ENCODE measurements at regions not wholly inside any gene's neighbourhood (a gene's known extent, or its start where the extent isn't known, plus 50 kb on each side); places are given as distances from the start of the nearest gene placed in this dataset.
"Not testable (repeated sequence)": the region's sequence is repeated elsewhere in the genome, so short reads cannot be mapped to it uniquely, and the experiment has no call there.

DNA sequence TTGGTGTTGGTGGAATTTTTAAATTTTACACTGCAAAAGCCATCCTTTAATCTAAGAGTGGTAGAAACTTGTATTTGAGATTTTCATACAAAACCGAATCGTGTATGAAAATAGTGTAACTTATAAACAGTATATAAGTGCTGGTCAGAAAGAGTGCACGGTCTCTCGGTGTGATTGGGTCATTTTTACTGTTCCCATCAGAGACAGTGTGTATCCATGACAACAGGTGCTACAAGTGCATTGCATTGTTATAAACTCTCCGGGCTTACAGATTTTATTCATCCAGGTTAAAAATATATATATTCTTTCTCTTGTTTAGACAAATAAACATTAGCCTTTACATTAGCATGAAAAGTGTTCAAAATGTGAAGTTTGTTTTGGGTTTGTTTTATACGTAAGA, 721.9 kb downstream of the METTL4 start:
- DNase-seq (ENCODE audit: low read depth) = no peak
- TF ChIP-seq, protein P1, sequence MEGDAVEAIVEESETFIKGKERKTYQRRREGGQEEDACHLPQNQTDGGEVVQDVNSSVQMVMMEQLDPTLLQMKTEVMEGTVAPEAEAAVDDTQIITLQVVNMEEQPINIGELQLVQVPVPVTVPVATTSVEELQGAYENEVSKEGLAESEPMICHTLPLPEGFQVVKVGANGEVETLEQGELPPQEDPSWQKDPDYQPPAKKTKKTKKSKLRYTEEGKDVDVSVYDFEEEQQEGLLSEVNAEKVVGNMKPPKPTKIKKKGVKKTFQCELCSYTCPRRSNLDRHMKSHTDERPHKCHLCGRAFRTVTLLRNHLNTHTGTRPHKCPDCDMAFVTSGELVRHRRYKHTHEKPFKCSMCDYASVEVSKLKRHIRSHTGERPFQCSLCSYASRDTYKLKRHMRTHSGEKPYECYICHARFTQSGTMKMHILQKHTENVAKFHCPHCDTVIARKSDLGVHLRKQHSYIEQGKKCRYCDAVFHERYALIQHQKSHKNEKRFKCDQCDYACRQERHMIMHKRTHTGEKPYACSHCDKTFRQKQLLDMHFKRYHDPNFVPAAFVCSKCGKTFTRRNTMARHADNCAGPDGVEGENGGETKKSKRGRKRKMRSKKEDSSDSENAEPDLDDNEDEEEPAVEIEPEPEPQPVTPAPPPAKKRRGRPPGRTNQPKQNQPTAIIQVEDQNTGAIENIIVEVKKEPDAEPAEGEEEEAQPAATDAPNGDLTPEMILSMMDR (IDR thresholded peaks at IDR 0.05; ENCODE audit: control insufficient read depth, extremely low read depth, insufficient read depth) = no peak
- H3K4me3 ChIP-seq (ENCODE audit: low read depth, low read length) = no peak overlapping the region

DNA sequence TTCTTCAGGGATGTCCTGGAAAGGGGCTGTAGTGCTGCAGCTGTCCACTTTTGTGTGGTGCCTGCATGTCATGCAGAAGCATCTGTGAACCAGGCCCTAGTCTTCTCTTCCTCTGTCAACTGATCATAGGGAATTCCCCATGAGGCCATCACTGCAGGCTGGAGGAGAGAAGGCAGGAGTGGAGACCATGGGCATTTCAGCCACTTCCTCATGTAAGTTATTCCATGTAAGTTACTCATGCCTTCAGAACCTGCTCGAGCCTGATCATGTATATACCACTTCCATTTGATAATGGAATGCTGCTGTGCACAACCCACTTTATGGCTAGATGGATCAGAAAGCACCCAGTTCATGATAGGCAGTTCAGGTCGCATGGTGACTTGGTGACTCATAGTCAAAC, 714.0 kb downstream of the METTL4 start:
- DNase-seq (ENCODE audit: low read depth) = not testable (repeated sequence)

DNA sequence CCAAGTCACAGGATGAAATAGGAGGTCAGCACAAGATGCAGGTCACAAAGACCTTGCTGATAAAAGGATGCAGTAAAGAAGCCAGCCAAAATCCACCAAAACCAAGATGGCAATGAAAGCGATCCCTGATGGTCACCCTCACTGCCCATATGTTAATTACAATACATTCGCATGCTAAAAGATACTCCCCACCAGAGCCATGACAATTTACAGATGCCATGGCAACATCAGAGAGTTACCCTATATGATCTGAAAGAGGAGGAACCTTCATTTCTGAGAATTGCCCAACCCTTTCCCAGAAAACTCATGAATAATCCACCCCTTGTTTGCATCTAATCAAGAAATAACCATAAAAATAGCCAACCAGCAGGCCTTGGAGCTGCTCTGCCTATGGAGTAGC, 709.8 kb downstream of the METTL4 start:
- no peak overlapping the region for H3K4me3 ChIP-seq (ENCODE audit: low read depth, low read length)
- DNase-seq (ENCODE audit: low read depth) = no peak
- TF ChIP-seq, protein P1 (IDR thresholded peaks at IDR 0.05; ENCODE audit: control insufficient read depth, extremely low read depth, insufficient read depth) = no peak

More for the DNA sequence above, 714.0 kb downstream of the METTL4 start:
- H3K4me3 ChIP-seq (ENCODE audit: low read depth, low read length) = not testable (repeated sequence)

DNA sequence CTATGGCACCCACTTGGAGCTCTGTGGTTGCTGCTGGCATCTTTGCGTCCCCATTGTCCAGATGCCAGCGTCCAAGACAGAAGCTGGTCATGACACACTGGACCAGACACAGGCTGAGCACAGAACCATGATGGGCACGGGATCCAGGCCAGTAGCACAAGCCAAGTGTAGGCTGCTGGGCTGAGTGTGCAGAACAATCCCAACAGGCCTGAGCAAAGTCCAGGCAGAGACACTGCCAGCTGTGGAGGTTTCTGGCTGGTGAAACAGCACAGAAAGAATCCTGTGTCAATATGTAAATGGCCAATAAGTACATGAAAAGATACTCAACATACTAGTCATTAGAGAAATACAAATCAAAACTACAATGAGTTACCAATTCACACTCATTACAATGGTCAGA, 705.4 kb downstream of the METTL4 start:
- TF ChIP-seq, protein P1 (IDR thresholded peaks at IDR 0.05; ENCODE audit: control insufficient read depth, extremely low read depth, insufficient read depth) = no peak
- no peak overlapping the region for H3K4me3 ChIP-seq (ENCODE audit: low read depth, low read length)
- DNase-seq (ENCODE audit: low read depth) = no peak

DNA sequence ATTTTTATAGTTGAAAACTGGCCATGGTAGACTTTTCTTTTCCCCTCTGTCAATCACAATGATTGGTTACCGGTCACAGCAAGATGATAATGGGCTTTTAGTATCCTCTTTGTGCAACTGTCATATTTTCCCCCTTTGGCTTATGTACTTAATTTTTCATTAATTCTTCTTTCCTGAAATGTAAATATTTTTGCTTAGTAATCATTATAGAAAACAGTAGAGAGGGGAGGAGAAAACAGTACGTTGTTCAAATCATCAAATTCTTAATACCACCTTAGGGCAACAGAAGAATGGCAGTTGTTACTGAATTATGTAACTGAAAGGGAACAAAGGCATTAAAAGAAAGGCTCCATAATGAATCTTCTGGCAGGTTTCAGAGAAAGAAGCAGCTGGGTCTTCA, 699.0 kb downstream of the METTL4 start:
- DNase-seq (ENCODE audit: low read depth) = no peak

DNA sequence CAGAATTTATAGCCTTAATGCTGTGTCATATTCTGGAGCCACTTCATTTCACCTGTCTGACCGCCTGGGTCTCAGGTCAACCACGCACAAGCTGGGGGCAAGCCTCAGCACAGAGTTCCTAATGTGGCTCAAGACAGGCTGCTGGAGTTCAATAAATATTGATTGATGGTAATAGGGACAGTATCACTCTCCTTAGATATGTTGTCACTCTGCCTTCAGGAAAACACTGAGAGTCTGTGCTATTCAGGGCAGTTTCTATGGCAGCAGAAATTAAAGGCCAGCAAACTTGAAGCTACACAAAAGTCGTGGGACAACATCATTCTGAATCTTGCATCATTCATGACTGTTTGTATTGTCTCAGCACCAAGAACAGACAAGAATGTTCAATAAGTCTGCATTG, 696.1 kb downstream of the METTL4 start:
- no peak overlapping the region for H3K4me3 ChIP-seq (ENCODE audit: low read depth, low read length)
- TF ChIP-seq, protein P1 (IDR thresholded peaks at IDR 0.05; ENCODE audit: control insufficient read depth, extremely low read depth, insufficient read depth) = no peak
- no peak for DNase-seq (ENCODE audit: low read depth)

More for the DNA sequence above, 699.0 kb downstream of the METTL4 start:
- TF ChIP-seq, protein P1 (IDR thresholded peaks at IDR 0.05; ENCODE audit: control insufficient read depth, extremely low read depth, insufficient read depth) = no peak
- H3K4me3 ChIP-seq (ENCODE audit: low read depth, low read length) = no peak overlapping the region

DNA sequence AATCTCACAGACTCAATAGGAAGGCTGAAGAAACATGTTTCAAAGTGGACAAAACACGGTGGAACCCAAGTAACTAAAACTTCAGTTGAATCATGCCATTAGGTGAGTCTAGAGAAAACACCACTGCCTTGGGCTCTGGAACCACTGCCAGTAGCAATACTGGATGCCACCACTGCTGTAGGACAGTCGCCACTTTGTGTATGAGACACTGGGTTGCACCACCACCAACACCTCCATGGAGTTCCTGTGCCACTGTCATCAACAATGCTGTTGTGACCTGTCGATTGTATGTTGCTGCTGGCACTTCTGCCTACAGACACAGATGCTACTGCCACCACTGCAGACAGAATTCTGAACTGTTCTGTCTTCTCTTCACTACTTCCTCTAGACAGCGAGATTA, 686.7 kb downstream of the METTL4 start:
- DNase-seq (ENCODE audit: low read depth) = no peak
- TF ChIP-seq, protein P1 (IDR thresholded peaks at IDR 0.05; ENCODE audit: control insufficient read depth, extremely low read depth, insufficient read depth) = no peak
- H3K4me3 ChIP-seq (ENCODE audit: low read depth, low read length) = no peak overlapping the region
